Gastrocnemius medialis (tissue), 4 donors: ENCODE measurements at regions not wholly inside any gene's neighbourhood (a gene's known extent, or its start where the extent isn't known, plus 50 kb on each side); places are given as distances from the start of the nearest gene placed in this dataset.

Source experiments
- ATAC-seq, 2 donors: fragments of 150-250 bp; one replicate each; pipeline ENCODE4 v1.9.1; 2016
- DNase-seq, 2 donors: peaks; one replicate each; pipeline ENCODE4 v3.0.0-alpha.2; 2019
- H3K27ac ChIP-seq, 4 donors: fragments of 200-600 bp; sonication (generic); 1 replicate in 1 of 4; 2 replicates in 3 of 4; pipeline ENCODE4 v1.5.1; 2016 to 2018; ENCODE audit warnings: mild to moderate bottlenecking in 2 of 4, moderate library complexity in 1 of 4
- H3K27me3 ChIP-seq, 3 donors: fragments of 200-600 bp; sonication (generic) in 2 of 3; 1 replicate in 1 of 3; 2 replicates in 2 of 3; pipeline versions ENCODE4 v1.5.1 to v1.6.0; 2016 to 2019; ENCODE audit warnings: mild to moderate bottlenecking in 1 of 3, moderate library complexity in 1 of 3
- H3K36me3 ChIP-seq, 2 donors: fragments of 200-600 bp; sonication (generic) in 1 of 2; one replicate each; pipeline ENCODE4 v1.5.1; 2017 to 2018
- H3K4me1 ChIP-seq, 2 donors: fragments of 200-600 bp; sonication (generic) in 1 of 2; one replicate each; pipeline ENCODE4 v1.5.1; 2016 to 2017; ENCODE audit warnings: mild to moderate bottlenecking in 2 of 2
- H3K4me3 ChIP-seq, 4 donors: fragments of 200-600 bp; sonication (generic) in 3 of 4; 1 replicate in 1 of 4; 2 replicates in 3 of 4; pipeline ENCODE4 v1.5.1; 2016 to 2019; ENCODE audit warnings: mild to moderate bottlenecking in 2 of 4
- H3K9me3 ChIP-seq, 3 donors: fragments of 200-600 bp; sonication (generic) in 2 of 3; 1 replicate in 1 of 3; 2 replicates in 2 of 3; pipeline ENCODE4 v1.5.1; 2016 to 2019
- CTCF ChIP-seq, 5 experiments: fragments of 450-650 bp in 3 of 5; fragments of 200-600 bp in 2 of 5; sonication (generic) in 2 of 5; IDR thresholded peaks in 4 of 5; conservative IDR thresholded peaks in 1 of 5; 1 replicate in 4 of 5; 2 replicates in 1 of 5; pipeline ENCODE4 v1.5.1; 2016 to 2019; ENCODE audit warnings: antibody characterized with exemption in 5 of 5, mild to moderate bottlenecking in 3 of 5, moderate library complexity in 3 of 5
- POLR2A ChIP-seq, 2 donors: fragments of 450-650 bp; IDR thresholded peaks; one replicate each; pipeline ENCODE4 v1.6.1; 2017; ENCODE audit warnings: antibody characterized with exemption in 2 of 2, mild to moderate bottlenecking in 2 of 2, moderate library complexity in 2 of 2
- in situ Hi-C, 4 donors: fragments of 200-750 bp; cut with MboI; loops; one replicate each; pipeline versions ENCODE4 v1.15.0 to v1.8.0; 2017; ENCODE audit warnings: low sequenced_read_pairs in 4 of 4
- intact Hi-C: fragments of 100-400 bp; cut with DNase I; formaldehyde crosslinking; loops from one replicate; pipeline ENCODE4 v1.15.1; 2023; ENCODE audit warnings: low total_unique reads

GRCh38 chr11:15419696-15420095 is 305.0 kb downstream of the INSC start:
- TF ChIP-seq POLR2A (IDR thresholded peaks at IDR 0.05) (no peak), CTCF (IDR thresholded peaks at IDR 0.05 in 4 of 5, conservative IDR thresholded peaks at IDR 0.05 in 1 of 5) (no peak)
- no peaks in the 10 kb centered on the region for H3K36me3 ChIP-seq
- no peak overlapping the region for H3K4me3 ChIP-seq
- no peaks in the 10 kb centered on the region for H3K4me1 ChIP-seq
- in situ Hi-C loops: no loop called here
- intact Hi-C loops: no loop called here
- H3K27me3 ChIP-seq: no peaks in the 10 kb centered on the region
- ATAC-seq (no peak), DNase-seq (no peak)
- no peak overlapping the region for H3K27ac ChIP-seq
- H3K9me3 ChIP-seq: no peaks in the 10 kb centered on the region

GRCh38 chr11:15430381-15430780 is 315.7 kb downstream of the INSC start:
- H3K9me3 ChIP-seq: no peaks in the 10 kb centered on the region
- DNase-seq: no peak
- H3K4me3 ChIP-seq: no peak overlapping the region
- TF ChIP-seq CTCF (IDR thresholded peaks at IDR 0.05 in 4 of 5, conservative IDR thresholded peaks at IDR 0.05 in 1 of 5): no peak
- TF ChIP-seq POLR2A (IDR thresholded peaks at IDR 0.05): no peak
- no peaks in the 10 kb centered on the region for H3K36me3 ChIP-seq
- no peaks in the 10 kb centered on the region for H3K4me1 ChIP-seq
- intact Hi-C loops (no loop called here), in situ Hi-C loops (no loop called here)
- no peaks in the 10 kb centered on the region for H3K27me3 ChIP-seq
- ATAC-seq: no peak
- no peak overlapping the region for H3K27ac ChIP-seq

- no peaks in the 10 kb centered on the region for H3K4me1 ChIP-seq
- in situ Hi-C loops: no loop called here
- no peak overlapping the region for H3K4me3 ChIP-seq
- intact Hi-C loops: no loop called here
- H3K36me3 ChIP-seq: no peaks in the 10 kb centered on the region
- ATAC-seq (no peak), DNase-seq (no peak)
- no peaks in the 10 kb centered on the region for H3K9me3 ChIP-seq
- no peak overlapping the region for H3K27ac ChIP-seq
- no peaks in the 10 kb centered on the region for H3K27me3 ChIP-seq
- no peak for TF ChIP-seq POLR2A (IDR thresholded peaks at IDR 0.05)
- no peak for TF ChIP-seq CTCF (IDR thresholded peaks at IDR 0.05 in 4 of 5, conservative IDR thresholded peaks at IDR 0.05 in 1 of 5)
Observed at GRCh38 chr11:15434529-15434928, 319.8 kb downstream of the INSC start.

- Histone ChIP-seq H3K27ac (no peak overlapping the region), H3K9me3 (no peaks in the 10 kb centered on the region), H3K27me3 (no peaks in the 10 kb centered on the region), H3K4me1 (no peaks in the 10 kb centered on the region), H3K4me3 (no peak overlapping the region), H3K36me3 (no peaks in the 10 kb centered on the region)
- intact Hi-C loops: no loop called here
- ATAC-seq: no peak
- TF ChIP-seq POLR2A (IDR thresholded peaks at IDR 0.05): no peak
- TF ChIP-seq CTCF (IDR thresholded peaks at IDR 0.05 in 4 of 5, conservative IDR thresholded peaks at IDR 0.05 in 1 of 5): no peak
- no peak for DNase-seq
- in situ Hi-C loops: no loop called here
Observed at GRCh38 chr11:15446315-15446714, 331.6 kb downstream of the INSC start.

GRCh38 chr11:15446929-15447328 is 332.2 kb downstream of the INSC start:
- H3K27me3 ChIP-seq: no peaks in the 10 kb centered on the region
- ATAC-seq (no peak), DNase-seq (no peak)
- H3K4me1 ChIP-seq: no peaks in the 10 kb centered on the region
- TF ChIP-seq POLR2A (IDR thresholded peaks at IDR 0.05) (no peak), CTCF (IDR thresholded peaks at IDR 0.05 in 4 of 5, conservative IDR thresholded peaks at IDR 0.05 in 1 of 5) (no peak)
- no peaks in the 10 kb centered on the region for H3K36me3 ChIP-seq
- no peaks in the 10 kb centered on the region for H3K9me3 ChIP-seq
- H3K4me3 ChIP-seq: no peak overlapping the region
- intact Hi-C loops (no loop called here), in situ Hi-C loops (no loop called here)
- no peak overlapping the region for H3K27ac ChIP-seq
